Body of pancreas (tissue), 4 donors: ENCODE measurements at regions not wholly inside any gene's neighbourhood (a gene's known extent, or its start where the extent isn't known, plus 50 kb on each side); places are given as distances from the start of the nearest gene placed in this dataset.

Experiments used
- ATAC-seq: fragments of 150-250 bp; one replicate; pipeline ENCODE4 v1.9.1; 2016
- DNase-seq, 4 donors: peaks; one replicate each; pipeline ENCODE4 v3.0.0-alpha.2; 2019
- H3K27ac ChIP-seq, 4 donors: fragments of 200-600 bp; sonication (generic); 1 replicate in 3 of 4; 2 replicates in 1 of 4; pipeline versions ENCODE4 v1.5.1 to v1.6.1; 2016 to 2019; ENCODE audit warnings: mild to moderate bottlenecking in 1 of 4, mixed read lengths in 1 of 4, moderate library complexity in 1 of 4
- H3K27me3 ChIP-seq, 2 donors: fragments of 200-600 bp; sonication (generic); one replicate each; pipeline ENCODE4 v1.6.0; 2016; ENCODE audit warnings: mild to moderate bottlenecking in 1 of 2
- H3K36me3 ChIP-seq, 2 donors: fragments of 200-600 bp; sonication (generic); replicated peaks in 1 of 2; 2 replicates each; pipeline ENCODE4 v1.5.1; 2016; ENCODE audit warnings: low read depth in 2 of 2; ENCODE audit not compliant: insufficient read depth in 1 of 2
- H3K4me1 ChIP-seq: fragments of 200-600 bp; sonication (generic); one replicate; pipeline ENCODE4 v1.6.0; 2016
- H3K4me3 ChIP-seq, 2 donors: fragments of 200-600 bp; sonication (generic); 1 replicate in 1 of 2; 2 replicates in 1 of 2; pipeline ENCODE4 v1.5.1; 2016 to 2019
- H3K9me3 ChIP-seq, 3 donors: fragments of 200-600 bp; sonication (generic); 1 replicate in 2 of 3; 2 replicates in 1 of 3; pipeline ENCODE4 v1.5.1; 2016
- CTCF ChIP-seq, 7 experiments: fragments of 450-650 bp in 4 of 7; fragments of 200-600 bp in 3 of 7; sonication (generic) in 3 of 7; IDR thresholded peaks; one replicate each; pipeline ENCODE4 v1.5.1; 2016 to 2019; ENCODE audit warnings: antibody characterized with exemption in 7 of 7
- POLR2A ChIP-seq, 3 donors: fragments of 450-650 bp; IDR thresholded peaks; one replicate each; pipeline ENCODE4 v1.6.1; 2016; ENCODE audit warnings: antibody characterized with exemption in 3 of 3, mild to moderate bottlenecking in 2 of 3
- whole genome bisulfite sequencing, 2 donors: methylation state at CpG; one replicate each; pipeline ENCODE4 v1.1.5; 2017; 5-methylcytosine and 5-hydroxymethylcytosine counted together
- intact Hi-C: fragments of 100-400 bp; cut with DNase I; formaldehyde crosslinking; loops from one replicate; pipeline ENCODE4 v1.15.1; 2023

- Histone ChIP-seq H3K36me3 (no peaks in the 10 kb centered on the region), H3K4me3 (no peak overlapping the region), H3K27ac (no peak overlapping the region), H3K27me3 (no peaks in the 10 kb centered on the region), H3K9me3 (no peaks in the 10 kb centered on the region), H3K4me1 (no peaks in the 10 kb centered on the region)
- ATAC-seq (no peak), DNase-seq (no peak)
- intact Hi-C loops: no loop called here
- TF ChIP-seq POLR2A (IDR thresholded peaks at IDR 0.05): no peak
- TF ChIP-seq CTCF (IDR thresholded peaks at IDR 0.05): no peak
Measured at GRCh38 chr6:48904809-48905208, 558.2 kb downstream of the MMUT start.

GRCh38 chr6:48894469-48894868 lies 568.6 kb downstream of the MMUT start:
- Histone ChIP-seq H3K4me3 (no peak overlapping the region), H3K4me1 (no peaks in the 10 kb centered on the region), H3K27ac (no peak overlapping the region), H3K9me3 (no peaks in the 10 kb centered on the region), H3K36me3 (no peaks in the 10 kb centered on the region), H3K27me3 (no peaks in the 10 kb centered on the region)
- 47 to 60% methylated on average over 3 of the region's 3 CpGs for WGBS, 2 donors
- intact Hi-C loops: no loop called here
- TF ChIP-seq POLR2A (IDR thresholded peaks at IDR 0.05) (no peak), CTCF (IDR thresholded peaks at IDR 0.05) (no peak)
- DNase-seq: no peak
- ATAC-seq: no peak

- ATAC-seq: no peak
- H3K4me3 ChIP-seq: no peak overlapping the region
- H3K27ac ChIP-seq: no peak overlapping the region
- H3K4me1 ChIP-seq: no peaks in the 10 kb centered on the region
- no peaks in the 10 kb centered on the region for H3K27me3 ChIP-seq
- H3K36me3 ChIP-seq: no peaks in the 10 kb centered on the region
- TF ChIP-seq POLR2A (IDR thresholded peaks at IDR 0.05) (no peak), CTCF (IDR thresholded peaks at IDR 0.05) (no peak)
- DNase-seq: no peak
- intact Hi-C loops: no loop called here
- 51 to 59% methylated on average over 1 of the region's 1 CpG for WGBS, 2 donors
- H3K9me3 ChIP-seq: no peaks in the 10 kb centered on the region
Measured at GRCh38 chr6:48893048-48893447, 570.0 kb downstream of the MMUT start.

- 83 to 92% methylated on average over 3 of the region's 3 CpGs for WGBS, 2 donors
- no peak for TF ChIP-seq POLR2A (IDR thresholded peaks at IDR 0.05)
- TF ChIP-seq CTCF (IDR thresholded peaks at IDR 0.05): no peak
- Histone ChIP-seq H3K27me3 (no peaks in the 10 kb centered on the region), H3K4me3 (no peak overlapping the region), H3K36me3 (no peaks in the 10 kb centered on the region), H3K4me1 (no peaks in the 10 kb centered on the region), H3K9me3 (no peaks in the 10 kb centered on the region), H3K27ac (no peak overlapping the region)
- ATAC-seq (no peak), DNase-seq (no peak)
- intact Hi-C loops: no loop called here
Measured at GRCh38 chr6:48891308-48891707, 571.7 kb downstream of the MMUT start.

GRCh38 chr6:48889429-48889828 lies 573.6 kb downstream of the MMUT start:
- intact Hi-C loops: no loop called here
- H3K27ac ChIP-seq: no peak overlapping the region
- no peak for DNase-seq
- WGBS, 2 donors: 38 to 66% methylated on average over 2 of the region's 2 CpGs
- H3K4me3 ChIP-seq: no peak overlapping the region
- TF ChIP-seq POLR2A (IDR thresholded peaks at IDR 0.05) (no peak), CTCF (IDR thresholded peaks at IDR 0.05) (no peak)
- no peaks in the 10 kb centered on the region for H3K27me3 ChIP-seq
- H3K9me3 ChIP-seq: no peaks in the 10 kb centered on the region
- H3K4me1 ChIP-seq: no peaks in the 10 kb centered on the region
- ATAC-seq: no peak
- H3K36me3 ChIP-seq: no peaks in the 10 kb centered on the region
